GM21529 (cell line): ENCODE measurements at regions not wholly inside any gene's neighbourhood (a gene's known extent, or its start where the extent isn't known, plus 50 kb on each side); places are given as distances from the start of the nearest gene placed in this dataset.
"Not testable (repeated sequence)": the region's sequence is repeated elsewhere in the genome, so short reads cannot be mapped to it uniquely, and the experiment has no call there.

ENCODE experiments used
- ATAC-seq: cut with Tn5 transposase; IDR thresholded peaks from one replicate; pipeline ENCODE4 v1.9.1; 2021; ENCODE audit not compliant: unreplicated experiment

- peak; percentile 61 for ATAC-seq
These were observed 136.3 kb downstream of the LY86 start for GRCh38 chr6:6724539-6725467.

GRCh38 chr6:6725468-6726209, 137.1 kb downstream of the LY86 start:
- ATAC-seq, result no peak

- ATAC-seq, result no peak
These were observed 139.8 kb downstream of the LY86 start for GRCh38 chr6:6728169-6728941.

- no peak for ATAC-seq
These were observed 141.5 kb downstream of the LY86 start for GRCh38 chr6:6729971-6730370.

- ATAC-seq, result no peak
These were observed 142.3 kb downstream of the LY86 start for GRCh38 chr6:6730831-6731230.

- no peak for ATAC-seq
These were observed 146.3 kb downstream of the LY86 start for GRCh38 chr6:6734479-6735465.

GRCh38 chr6:6736791-6737654, 148.5 kb downstream of the LY86 start:
- no peak for ATAC-seq

GRCh38 chr6:6737671-6738070, 149.2 kb downstream of the LY86 start:
- ATAC-seq, result no peak

- no peak for ATAC-seq
These were observed 149.6 kb downstream of the LY86 start for GRCh38 chr6:6738108-6738507.

GRCh38 chr6:6738922-6739716, 150.6 kb downstream of the LY86 start:
- no peak for ATAC-seq

GRCh38 chr6:6740595-6740994, 152.1 kb downstream of the LY86 start:
- ATAC-seq, result no peak

GRCh38 chr6:6741264-6741663, 152.7 kb downstream of the LY86 start:
- ATAC-seq, result no peak

GRCh38 chr6:6742535-6742934, 154.0 kb downstream of the LY86 start:
- no peak for ATAC-seq

- no peak for ATAC-seq
These were observed 156.0 kb downstream of the LY86 start for GRCh38 chr6:6744551-6744950.

- ATAC-seq, result not testable (repeated sequence)
These were observed 157.3 kb downstream of the LY86 start for GRCh38 chr6:6745637-6746332.

GRCh38 chr6:6746333-6746969, 157.9 kb downstream of the LY86 start:
- no peak for ATAC-seq

- no peak for ATAC-seq
These were observed 158.4 kb downstream of the LY86 start for GRCh38 chr6:6746970-6747338.
